Epidermal melanocyte (primary cell): ENCODE measurements at regions not wholly inside any gene's neighbourhood (a gene's known extent, or its start where the extent isn't known, plus 50 kb on each side); places are given as distances from the start of the nearest gene placed in this dataset.
"Not testable (repeated sequence)": the region's sequence is repeated elsewhere in the genome, so short reads cannot be mapped to it uniquely, and the experiment has no call there.

Experiments used
- DNase-seq: peaks from one replicate; pipeline ENCODE4 v3.0.0; 2011; ENCODE audit warnings: low spot score; ENCODE audit not compliant: insufficient read length

DNA sequence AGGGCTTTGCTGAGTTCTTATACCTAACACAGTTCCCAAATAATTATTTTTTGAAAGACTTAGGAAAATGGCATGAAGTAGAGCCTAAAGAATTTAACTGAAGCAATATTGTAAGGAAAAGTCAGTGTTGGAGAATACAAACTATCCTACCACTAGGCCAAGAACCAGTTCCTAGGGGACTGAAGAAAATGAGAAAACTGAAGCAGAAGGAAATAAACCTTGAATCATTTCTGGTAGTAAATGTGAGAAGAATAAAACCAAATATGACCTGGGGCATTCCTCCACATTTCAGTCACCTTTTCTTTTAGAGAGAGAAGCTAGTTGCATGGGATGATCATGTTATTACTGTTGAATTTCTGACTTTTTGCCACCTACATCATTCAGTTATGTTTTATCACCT, 1393.9 kb upstream of the C9orf72 start:
- DNase-seq: no peak

DNA sequence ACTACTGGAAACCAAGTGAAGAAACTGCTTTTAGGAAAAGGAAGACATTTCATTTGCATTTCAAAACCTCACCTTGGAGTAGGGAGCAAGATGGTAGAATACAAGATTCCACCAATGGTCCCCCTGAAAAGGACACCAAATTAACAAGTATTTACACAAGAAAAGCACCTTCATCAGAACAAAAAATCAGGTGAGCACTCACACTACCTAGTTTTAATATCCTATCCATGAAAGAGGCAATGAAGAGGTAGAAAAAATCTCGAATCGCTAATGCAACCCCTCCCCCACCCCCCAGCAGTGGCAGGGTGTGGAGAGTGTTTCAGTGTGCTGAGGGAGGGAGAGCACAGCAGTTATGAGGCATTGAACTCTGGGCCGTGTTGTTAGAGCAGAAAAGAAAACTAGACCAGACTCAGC, 1397.0 kb upstream of the C9orf72 start:
- DNase-seq: no peak

DNA sequence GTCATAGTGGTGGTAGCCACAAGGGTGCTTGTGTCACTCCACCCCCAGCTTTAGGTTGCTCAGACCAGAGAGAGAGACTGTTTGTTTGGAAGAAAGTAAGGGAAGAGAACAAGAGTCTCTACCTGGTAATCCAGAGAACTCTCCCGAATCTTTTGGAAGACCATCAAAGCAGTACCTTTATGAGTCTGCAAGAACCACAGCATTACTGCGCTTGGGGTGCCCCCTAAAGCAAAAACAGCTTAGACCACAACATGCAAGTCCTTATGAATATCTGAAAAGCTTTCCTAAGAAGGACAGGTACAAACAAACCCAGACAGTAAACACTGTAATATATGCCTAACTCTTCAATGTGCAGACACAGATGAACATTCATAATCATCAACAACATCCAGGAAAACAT, 1398.6 kb upstream of the C9orf72 start:
- no peak for DNase-seq

DNA sequence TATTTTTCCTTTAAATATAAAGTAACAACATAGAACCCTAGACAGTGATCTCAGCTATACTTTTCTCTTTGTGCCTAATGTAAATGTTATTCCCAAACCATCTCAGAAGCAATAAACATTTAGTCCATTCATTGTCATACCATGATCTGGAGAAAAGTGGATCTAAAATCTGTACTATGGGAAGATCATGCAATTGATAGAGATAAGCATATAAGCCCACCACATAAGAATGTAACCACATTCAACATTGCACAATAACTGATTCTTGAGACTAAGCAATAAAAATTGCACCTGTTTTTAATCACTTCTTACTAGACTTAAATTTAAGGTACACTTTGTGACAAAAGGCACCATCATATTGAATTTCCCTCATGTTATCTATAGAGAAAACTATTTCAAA, 1403.0 kb upstream of the C9orf72 start:
- DNase-seq: no peak

DNA sequence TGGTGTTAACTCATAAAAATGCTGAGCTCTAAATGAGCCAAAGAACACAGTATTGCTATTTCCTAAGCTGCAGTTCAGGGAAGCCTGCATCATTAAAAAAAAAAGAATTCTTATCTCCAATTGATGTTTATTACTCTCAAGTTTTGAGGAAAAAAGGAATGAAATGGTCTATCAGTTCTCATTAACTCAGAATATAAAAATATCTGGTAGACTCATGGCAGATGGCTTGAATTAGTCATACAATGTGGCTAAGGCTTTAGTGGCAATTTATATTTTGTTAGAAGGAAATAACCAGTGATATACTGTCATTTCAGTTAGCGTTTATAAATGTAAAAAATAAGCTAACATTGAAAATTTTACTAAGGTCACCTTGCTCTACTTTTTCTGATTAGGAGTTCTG, 1403.4 kb upstream of the C9orf72 start:
- no peak for DNase-seq

DNA sequence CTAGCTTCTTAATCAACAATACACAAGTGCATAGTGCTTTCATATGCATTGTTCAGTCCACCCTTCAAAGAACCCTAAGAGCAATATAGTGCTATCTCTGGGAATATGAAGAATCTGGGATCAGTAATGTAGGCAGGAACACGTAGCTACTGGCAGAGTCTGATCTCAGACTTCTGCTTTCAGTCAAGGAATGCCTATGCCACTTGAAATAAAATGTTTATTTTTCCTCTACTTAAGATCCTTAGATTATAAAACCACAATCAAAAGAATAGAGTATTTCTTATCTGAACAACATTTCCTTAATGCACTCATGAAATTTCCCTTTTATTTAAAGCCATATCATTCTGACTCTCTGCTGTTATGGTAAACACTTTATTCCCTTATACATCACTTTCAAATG, 1407.8 kb upstream of the C9orf72 start:
- DNase-seq: no peak

DNA sequence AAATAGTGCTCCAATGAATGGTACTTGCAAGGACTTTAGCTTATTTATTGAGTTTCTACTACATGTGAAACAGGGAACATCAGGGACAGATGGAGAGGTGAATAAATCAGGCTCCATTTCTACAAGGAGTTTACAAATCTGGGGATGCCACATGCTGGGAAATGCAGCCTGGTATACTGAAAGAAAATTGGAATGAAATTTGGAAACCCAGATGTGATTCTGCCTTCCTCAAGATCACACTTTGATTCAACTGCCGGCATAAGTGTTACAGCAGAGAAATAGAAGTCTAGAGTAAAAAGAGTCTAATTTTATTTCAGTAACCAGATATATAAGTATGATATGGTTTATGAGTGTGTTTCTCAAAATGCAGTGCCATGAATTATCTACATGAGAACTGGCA, 1408.4 kb upstream of the C9orf72 start:
- no peak for DNase-seq

DNA sequence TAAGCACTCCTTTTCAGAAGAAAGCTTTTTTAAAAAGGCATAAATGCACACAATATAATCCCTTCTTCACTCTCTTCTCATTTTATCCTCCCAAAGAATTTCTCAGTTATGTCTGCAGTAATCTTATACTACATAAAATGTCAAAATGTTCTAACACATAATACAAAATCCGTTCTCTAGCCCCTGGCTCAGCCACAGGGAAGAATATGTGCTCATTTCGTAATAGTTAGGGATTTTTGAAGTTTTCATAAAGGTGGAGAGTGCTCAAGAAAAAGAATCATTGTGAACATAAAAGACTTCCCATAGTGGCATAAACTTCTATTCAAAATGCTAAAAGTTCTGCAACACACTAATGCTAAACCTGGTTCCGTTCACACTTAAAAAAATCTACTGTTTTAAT, 1410.7 kb upstream of the C9orf72 start:
- no peak for DNase-seq

DNA sequence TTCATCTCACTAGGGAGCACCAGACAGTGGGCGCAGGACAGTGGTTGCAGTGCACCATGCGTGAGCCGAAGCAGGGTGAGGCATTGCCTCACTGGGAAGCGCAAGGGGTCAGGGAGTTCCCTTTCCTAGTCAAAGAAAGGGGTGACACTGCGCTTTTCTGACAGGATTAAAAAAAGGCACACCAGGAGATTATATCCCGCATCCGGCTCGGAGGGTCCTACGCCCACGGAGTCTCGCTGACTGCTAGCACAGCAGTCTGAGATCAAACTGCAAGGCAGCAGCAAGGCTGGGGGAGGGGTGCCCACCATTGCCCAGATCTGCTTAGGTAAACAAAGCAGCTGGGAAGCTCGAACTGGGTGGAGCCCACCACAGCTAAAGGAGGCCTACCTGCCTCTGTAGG, 1416.7 kb upstream of the C9orf72 start:
- DNase-seq: not testable (repeated sequence)

DNA sequence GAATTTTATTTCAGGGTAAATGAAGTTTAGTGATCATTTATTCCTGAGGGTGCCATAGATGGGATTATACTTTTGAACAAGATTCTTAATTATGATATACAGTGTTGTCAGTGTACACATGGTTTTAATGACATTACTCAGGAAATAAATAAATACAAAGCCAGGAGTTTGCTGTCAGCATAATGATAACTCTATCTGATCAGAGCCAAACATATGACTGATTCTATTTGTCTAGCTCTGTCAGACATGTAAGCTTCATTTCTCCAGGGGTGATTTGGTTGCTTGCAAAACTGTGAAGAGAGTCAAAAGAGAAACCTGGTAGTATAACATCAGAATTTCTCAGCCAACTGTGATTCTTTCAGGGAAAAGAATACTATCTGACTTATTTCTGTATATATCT, 1425.8 kb upstream of the C9orf72 start:
- no peak for DNase-seq

DNA sequence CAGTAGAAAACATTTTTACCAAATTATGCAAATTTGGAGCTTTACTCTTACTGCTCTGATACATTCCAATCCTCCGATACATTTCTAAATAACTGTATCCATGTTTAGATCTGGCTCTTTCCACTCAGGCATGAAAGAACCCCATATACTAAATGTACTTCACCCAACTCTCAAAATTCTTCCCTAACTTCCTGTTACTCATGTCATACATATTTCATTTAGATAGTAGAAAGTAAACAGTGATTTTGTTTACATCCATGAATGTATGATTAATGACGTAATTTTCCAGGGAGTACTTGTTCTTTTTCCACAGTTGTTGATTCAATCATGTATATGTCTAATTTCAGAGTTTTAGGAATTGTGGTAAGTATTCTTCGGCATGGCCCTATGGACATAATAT, 1426.5 kb upstream of the C9orf72 start:
- no peak for DNase-seq

DNA sequence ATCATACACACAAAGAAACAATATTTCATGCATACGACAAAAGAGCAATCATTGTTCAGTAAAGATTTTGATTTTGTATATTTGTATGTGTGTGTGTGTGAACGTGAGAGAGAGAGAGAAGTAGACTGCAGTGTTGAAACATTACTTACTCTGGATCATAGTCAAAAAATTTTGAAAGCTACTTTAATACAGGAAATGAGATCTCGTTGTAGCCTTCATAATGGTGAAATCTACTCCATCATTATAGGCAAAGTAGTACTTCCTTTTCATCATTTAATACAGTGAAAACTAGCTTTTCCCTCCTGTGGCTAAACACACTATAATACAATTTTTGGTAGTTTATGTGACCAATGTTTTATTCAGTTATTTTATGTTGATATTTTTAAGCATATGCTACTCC, 1427.7 kb upstream of the C9orf72 start:
- DNase-seq: no peak

DNA sequence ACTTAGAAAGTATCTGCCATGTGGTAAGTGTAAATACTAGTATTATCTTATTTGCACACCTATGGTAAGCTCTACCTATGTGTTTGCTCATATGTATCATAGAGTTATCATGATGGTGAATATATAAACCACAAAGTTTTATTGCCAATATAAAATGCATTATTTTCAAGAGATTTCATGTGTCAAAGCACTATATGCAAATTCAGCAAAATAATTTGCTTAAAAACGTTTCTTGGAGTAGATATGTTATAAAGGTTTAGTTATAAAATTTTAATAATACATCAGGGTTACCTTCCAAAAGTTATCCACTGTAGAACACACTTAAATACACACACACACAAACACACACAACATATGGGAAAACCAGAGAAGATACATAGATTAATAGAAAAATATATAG, 1431.7 kb upstream of the C9orf72 start:
- no peak for DNase-seq

DNA sequence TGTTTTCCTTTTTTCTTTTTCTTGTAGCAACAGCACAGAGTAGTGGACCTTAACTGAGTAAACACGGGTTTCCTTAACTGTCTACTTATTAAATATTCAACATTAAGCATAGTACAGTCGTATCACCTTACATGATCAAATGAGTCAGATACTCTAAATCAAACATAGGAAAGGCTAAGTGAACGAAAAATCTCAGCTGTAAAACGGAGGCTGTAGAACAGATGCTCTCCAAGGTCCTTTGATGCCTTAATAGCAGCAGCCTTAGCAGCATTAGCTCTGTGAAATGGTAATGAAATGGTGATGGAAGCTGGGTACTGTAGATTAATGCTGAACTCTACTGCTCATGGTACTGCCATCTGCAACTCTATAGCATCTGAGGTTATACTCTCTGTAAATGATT, 1433.3 kb upstream of the C9orf72 start:
- no peak for DNase-seq

DNA sequence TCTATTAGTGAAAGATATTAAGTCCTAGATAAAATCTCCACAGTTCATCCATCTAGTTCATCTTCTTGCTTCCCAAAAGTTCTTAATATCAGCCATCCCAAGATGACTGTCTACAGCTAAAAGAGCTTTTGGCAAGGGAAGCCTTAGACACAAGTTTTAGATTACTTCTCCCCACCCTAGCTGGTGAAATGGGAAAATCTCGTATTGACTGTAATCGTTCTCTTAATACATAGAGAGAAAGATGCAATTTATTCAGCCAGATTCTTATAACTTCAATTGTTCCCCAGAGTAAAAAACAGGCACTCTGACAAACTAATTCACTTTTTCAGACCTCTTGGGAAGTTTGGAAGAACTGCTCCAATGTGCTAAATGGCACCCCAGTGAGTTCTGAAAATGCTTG, 1439.6 kb upstream of the C9orf72 start:
- no peak for DNase-seq

DNA sequence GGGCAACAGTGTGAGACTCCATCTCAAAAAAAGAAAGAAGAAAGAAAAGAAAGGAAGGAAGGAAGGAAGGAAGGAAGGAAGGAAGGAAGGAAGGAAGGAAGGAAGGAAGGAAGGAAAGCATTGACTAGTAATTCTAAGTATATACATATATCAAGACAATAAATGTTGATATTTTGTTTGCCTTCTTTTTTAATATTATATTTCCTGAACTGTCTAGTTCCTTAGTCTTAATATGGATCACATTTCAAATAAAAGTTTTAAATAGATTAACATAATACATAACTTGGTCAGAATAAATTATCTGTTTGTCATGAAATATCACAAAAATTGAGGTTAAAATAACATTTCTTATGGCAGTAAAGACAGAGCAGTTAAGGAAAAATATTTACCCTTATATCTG, 1448.4 kb upstream of the C9orf72 start:
- no peak for DNase-seq

DNA sequence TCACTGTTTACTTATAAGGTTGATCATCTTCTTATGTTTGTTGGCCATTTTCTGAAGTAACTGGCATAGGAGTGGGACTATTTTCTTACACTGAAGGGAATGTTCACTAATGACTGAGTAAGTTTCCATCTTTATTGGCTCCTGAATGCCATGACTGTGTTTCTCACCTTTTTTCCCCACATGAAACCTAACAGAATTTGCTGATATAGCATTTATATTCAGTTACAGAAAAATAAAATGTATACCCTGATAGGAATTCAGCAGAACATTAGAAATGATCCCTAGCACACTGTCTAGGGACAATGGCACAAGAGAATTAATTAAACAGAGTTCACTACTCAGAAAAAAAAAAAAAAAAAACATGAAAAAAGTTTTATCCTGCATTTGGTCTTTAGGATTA, 1465.1 kb upstream of the C9orf72 start:
- no peak for DNase-seq

DNA sequence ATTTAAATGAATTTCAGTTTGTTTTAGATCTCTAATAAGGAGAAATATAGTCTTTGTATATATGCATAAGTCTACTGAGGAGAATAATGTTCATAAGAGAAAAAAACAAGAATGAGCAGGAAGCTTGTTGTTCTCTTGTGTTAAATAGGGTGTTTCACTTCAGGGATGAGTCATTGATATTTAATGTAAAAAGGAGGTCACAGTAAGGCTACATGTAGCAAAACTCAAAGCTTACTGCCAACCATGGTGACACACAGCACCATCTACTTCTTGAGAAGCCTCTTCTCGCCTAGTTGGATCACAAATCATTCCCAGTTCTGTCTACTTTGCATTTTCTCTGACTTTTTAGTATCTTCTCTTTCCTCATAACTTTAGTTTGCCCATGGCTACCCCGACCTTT, 1466.0 kb upstream of the C9orf72 start:
- DNase-seq: no peak

DNA sequence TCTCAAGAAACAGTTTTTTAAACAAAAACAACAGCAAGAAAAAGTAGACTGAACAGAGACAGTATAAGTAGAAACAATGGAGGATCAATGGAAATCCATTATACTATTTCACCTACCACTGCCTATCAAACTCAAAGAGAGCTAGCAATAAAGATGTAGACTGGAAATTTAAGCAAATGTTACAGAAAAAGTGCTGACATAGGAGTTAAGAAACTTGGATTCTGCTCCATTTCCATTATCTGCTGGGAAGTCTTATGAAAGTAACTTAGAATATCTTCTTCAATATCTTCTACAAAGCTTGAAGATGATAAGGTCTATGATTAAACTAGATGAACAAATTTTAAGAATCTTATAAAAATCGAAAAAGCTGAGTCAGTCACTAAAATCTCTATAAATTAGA, 1469.8 kb upstream of the C9orf72 start:
- DNase-seq: no peak

DNA sequence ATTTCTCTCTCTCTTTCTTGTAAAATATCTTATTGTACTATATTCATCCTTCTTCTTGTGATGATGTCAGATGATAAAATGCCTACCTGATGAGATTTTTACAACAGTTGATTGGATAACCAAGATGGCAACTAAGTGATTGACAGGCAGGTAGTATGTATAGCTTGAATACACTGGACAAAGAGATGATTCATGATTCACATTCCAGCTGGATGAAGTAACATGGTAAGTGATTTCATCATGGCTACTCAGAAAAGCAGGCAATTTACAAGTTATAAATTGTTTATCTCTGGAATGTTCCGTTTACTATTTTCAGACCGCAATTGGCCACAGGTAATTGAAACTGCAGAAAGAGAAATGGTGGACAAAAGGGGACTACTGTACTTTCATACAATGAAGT, 1471.7 kb upstream of the C9orf72 start:
- no peak for DNase-seq

DNA sequence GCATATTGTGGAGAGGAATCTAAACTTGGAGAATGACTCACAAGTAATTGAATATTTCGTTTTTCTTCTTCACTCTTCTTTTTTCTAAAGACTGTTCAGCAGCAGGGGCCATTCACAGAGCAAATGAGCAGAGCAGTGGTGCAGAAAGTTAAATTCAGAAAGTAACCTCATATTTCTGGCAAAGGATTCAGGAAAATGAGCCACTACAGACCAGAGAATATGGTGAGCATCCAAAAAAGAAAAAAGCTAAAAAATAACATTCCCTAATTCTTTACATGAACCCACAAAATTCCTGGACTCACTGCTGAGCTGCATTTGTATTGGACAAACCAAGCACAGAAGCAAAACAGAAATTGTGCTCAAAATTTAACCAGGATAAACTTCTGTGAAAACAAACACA, 1486.8 kb upstream of the C9orf72 start:
- DNase-seq: no peak

DNA sequence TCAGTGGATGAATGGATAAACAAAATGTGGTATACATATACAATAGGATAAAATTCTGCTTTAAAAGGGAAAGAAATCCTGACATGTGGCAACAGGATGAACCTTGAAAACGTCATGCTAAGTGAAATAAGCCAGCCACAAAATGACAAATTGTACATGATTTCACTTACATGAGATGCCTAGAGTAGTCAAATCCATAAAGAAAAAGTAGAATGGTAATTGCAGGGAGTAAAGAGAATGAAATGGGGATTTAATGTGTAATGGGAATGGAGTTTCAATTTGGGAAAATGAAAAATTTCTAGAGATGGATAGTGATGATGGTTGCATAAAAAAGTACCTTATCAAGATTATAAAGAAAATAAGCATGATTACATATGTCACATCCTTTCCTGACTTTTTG, 1489.2 kb upstream of the C9orf72 start:
- no peak for DNase-seq

DNA sequence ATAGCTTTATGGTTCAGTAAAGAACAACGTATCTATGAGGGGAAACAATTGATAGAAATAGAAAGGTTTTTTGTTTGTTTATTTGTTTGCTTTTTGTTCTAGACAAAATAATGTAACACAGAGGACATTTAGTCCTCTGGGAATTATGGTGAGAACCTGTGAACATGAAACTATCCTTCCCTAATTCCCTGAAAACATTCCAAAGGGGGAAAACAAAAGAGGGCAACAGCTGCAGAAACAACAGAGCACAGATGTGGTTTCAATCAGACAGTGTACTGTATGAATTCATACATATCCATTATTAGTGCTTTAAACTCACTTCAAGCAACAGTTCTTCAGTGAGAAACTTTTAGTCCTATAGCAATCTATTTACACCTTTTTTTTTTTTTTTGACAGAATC, 1489.8 kb upstream of the C9orf72 start:
- DNase-seq: no peak

DNA sequence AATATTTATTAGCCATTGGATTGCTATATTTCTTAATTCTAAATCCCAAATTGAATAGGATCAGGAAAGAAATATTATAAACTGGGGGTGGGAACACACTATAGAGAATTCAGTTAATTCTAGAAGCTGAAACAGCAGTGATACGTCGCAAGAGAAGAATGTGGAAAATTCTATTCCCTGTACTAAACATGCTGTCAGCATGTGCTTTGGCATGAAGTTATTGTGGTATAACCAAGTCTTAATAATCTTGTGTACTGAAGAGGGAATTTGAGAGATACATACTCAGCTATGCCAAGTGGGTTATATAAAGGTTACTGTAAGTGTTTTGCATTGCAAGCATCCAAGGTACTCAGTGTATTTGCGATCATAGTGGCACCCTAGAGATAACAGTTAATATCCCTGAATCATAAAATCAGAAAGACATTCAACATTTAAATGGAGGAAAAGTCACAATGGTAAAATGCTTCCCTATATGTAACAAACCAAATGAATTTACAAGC, 1492.9 kb upstream of the C9orf72 start:
- DNase-seq: no peak
